ENCODE measurements at regions not wholly inside any gene's neighbourhood (a gene's known extent, or its start where the extent isn't known, plus 50 kb on each side); places are given as distances from the start of the nearest gene placed in this dataset.

GRCh38 chr18:24935896-24936295 lies 416.1 kb downstream of the ZNF521 start:
- TF ChIP-seq CTCF (IDR thresholded peaks at IDR 0.05), result no peak
- no peak for TF ChIP-seq POLR2A (IDR thresholded peaks at IDR 0.05; ENCODE audit: low read depth)
- no peak for TF ChIP-seq EP300 (IDR thresholded peaks at IDR 0.05)
